DOHH2 (cell line): ENCODE measurements at regions not wholly inside any gene's neighbourhood (a gene's known extent, or its start where the extent isn't known, plus 50 kb on each side); places are given as distances from the start of the nearest gene placed in this dataset.

Source experiments
- H3F3A ChIP-seq: fragments of 200-600 bp; sonication (generic), shearing (Covaris generic); 2 replicates; pipeline ENCODE4 v1.6.0; 2016; ENCODE audit warnings: antibody characterized with exemption, mild to moderate bottlenecking; ENCODE audit not compliant: control insufficient read depth, insufficient read depth
- H3K27ac ChIP-seq: fragments of 200-600 bp; sonication (generic); 2 replicates; pipeline ENCODE4 v1.5.1; 2014; ENCODE audit warnings: low read depth, mild to moderate bottlenecking, low read length, moderate library complexity
- H3K27me3 ChIP-seq: fragments of 200-600 bp; sonication (generic); 2 replicates; pipeline ENCODE4 v1.6.1; 2014; ENCODE audit warnings: mild to moderate bottlenecking, low read length, mixed read lengths; ENCODE audit not compliant: control insufficient read depth
- H3K36me3 ChIP-seq: fragments of 200-600 bp; sonication (generic); 2 replicates; pipeline ENCODE4 v1.6.1; 2014; ENCODE audit warnings: mild to moderate bottlenecking, low read length, moderate library complexity, mixed read lengths; ENCODE audit not compliant: control insufficient read depth
- H3K4me1 ChIP-seq: fragments of 200-600 bp; sonication (generic); 2 replicates; pipeline ENCODE4 v1.6.1; 2014; ENCODE audit warnings: mild to moderate bottlenecking, low read length, mixed read lengths; ENCODE audit not compliant: control insufficient read depth
- H3K4me2 ChIP-seq: fragments of 200-600 bp; sonication (generic); 2 replicates; pipeline ENCODE4 v1.6.0; 2014; ENCODE audit warnings: mild to moderate bottlenecking, low read length, moderate library complexity
- H3K4me3 ChIP-seq: fragments of 200-600 bp; sonication (generic); 2 replicates; pipeline ENCODE4 v1.5.1; 2014; ENCODE audit warnings: mild to moderate bottlenecking, low read length, mixed read lengths
- H3K79me2 ChIP-seq: fragments of 200-600 bp; sonication (generic); 2 replicates; pipeline ENCODE4 v1.6.1; 2014; ENCODE audit warnings: mild to moderate bottlenecking, low read length, mixed read lengths; ENCODE audit not compliant: control insufficient read depth
- H3K9me2 ChIP-seq: fragments of 200-600 bp; sonication (generic); replicated peaks from 2 replicates; pipeline ENCODE4 v1.6.1; 2014; ENCODE audit warnings: mild to moderate bottlenecking, low read length, mixed read lengths; ENCODE audit not compliant: control insufficient read depth
- H3K9me3 ChIP-seq: fragments of 200-600 bp; sonication (generic); 2 replicates; pipeline ENCODE4 v1.6.1; 2014; ENCODE audit warnings: antibody characterized with exemption, low read length, mixed read lengths; ENCODE audit not compliant: control insufficient read depth, insufficient read depth
- H4K20me1 ChIP-seq: fragments of 200-600 bp; sonication (generic); 2 replicates; pipeline ENCODE4 v1.6.0; 2014; ENCODE audit warnings: low read depth, mild to moderate bottlenecking, antibody characterized with exemption, low read length, moderate library complexity; ENCODE audit not compliant: control insufficient read depth, insufficient read depth
- CTCF ChIP-seq: fragments of 200-600 bp; sonication (generic); IDR thresholded peaks from one replicate; pipeline ENCODE4 v1.5.1; 2014; ENCODE audit warnings: antibody characterized with exemption, mild to moderate bottlenecking, low read depth, low read length; ENCODE audit not compliant: poor library complexity, severe bottlenecking
- EZH2phosphoT487 ChIP-seq: fragments of 200-600 bp; sonication (generic); IDR thresholded peaks from 2 replicates; pipeline ENCODE4 v1.6.1; 2017; ENCODE audit warnings: borderline replicate concordance, mild to moderate bottlenecking, antibody characterized with exemption, low read length, moderate library complexity, mixed read lengths

GRCh38 chr3:115475178-115476041 lies 147.9 kb upstream of the GAP43 start:
- Histone ChIP-seq H3F3A (no peaks in the 10 kb centered on the region), H3K4me2 (no peak overlapping the region), H3K36me3 (no peaks in the 10 kb centered on the region), H4K20me1 (no peaks in the 10 kb centered on the region), H3K4me3 (no peak overlapping the region), H3K9me3 (no peaks in the 10 kb centered on the region), H3K9me2 (no peaks in the 10 kb centered on the region), H3K79me2 (no peaks in the 10 kb centered on the region), H3K27me3 (no peaks in the 10 kb centered on the region; the same call in 1 of the 2 replicates), H3K4me1 (no peaks in the 10 kb centered on the region), H3K27ac (no peak overlapping the region)
- no peak for TF ChIP-seq EZH2phosphoT487
- TF ChIP-seq CTCF: no peak

- Histone ChIP-seq H4K20me1 (no peaks in the 10 kb centered on the region), H3K36me3 (no peaks in the 10 kb centered on the region), H3K79me2 (no peaks in the 10 kb centered on the region), H3K9me2 (no peaks in the 10 kb centered on the region), H3K9me3 (no peaks in the 10 kb centered on the region), H3K4me2 (no peak overlapping the region), H3K27me3 (no peaks in the 10 kb centered on the region; the same call in 1 of the 2 replicates), H3K4me1 (no peaks in the 10 kb centered on the region), H3K4me3 (no peak overlapping the region), H3F3A (no peaks in the 10 kb centered on the region), H3K27ac (no peak overlapping the region)
- no peak for TF ChIP-seq CTCF
- no peak for TF ChIP-seq EZH2phosphoT487
These were observed 146.8 kb upstream of the GAP43 start for GRCh38 chr3:115476472-115476871.

- Histone ChIP-seq H3K9me2 (no peaks in the 10 kb centered on the region), H3K4me2 (no peak overlapping the region), H3K4me1 (no peaks in the 10 kb centered on the region), H3K79me2 (no peaks in the 10 kb centered on the region), H3K36me3 (no peaks in the 10 kb centered on the region), H4K20me1 (no peaks in the 10 kb centered on the region), H3F3A (no peaks in the 10 kb centered on the region), H3K27ac (no peak overlapping the region), H3K4me3 (no peak overlapping the region), H3K27me3 (no peaks in the 10 kb centered on the region), H3K9me3 (no peaks in the 10 kb centered on the region)
- TF ChIP-seq EZH2phosphoT487 (no peak), CTCF (no peak)
These were observed 145.0 kb upstream of the GAP43 start for GRCh38 chr3:115478359-115478758.
